H9 (cell line): ENCODE measurements at regions not wholly inside any gene's neighbourhood (a gene's known extent, or its start where the extent isn't known, plus 50 kb on each side); places are given as distances from the start of the nearest gene placed in this dataset.

ENCODE experiments used
- DNase-seq: peaks from one replicate; pipeline ENCODE4 v3.0.0-alpha.2; 2017
- H2AFZ ChIP-seq: one replicate; pipeline ENCODE4 v1.6.1; 2013; ENCODE audit warnings: mild to moderate bottlenecking, low read length, control low read depth, moderate library complexity
- H2AK5ac ChIP-seq: 2 replicates; pipeline ENCODE4 v1.6.1; 2013; ENCODE audit warnings: low read length, control low read depth, mixed read lengths; ENCODE audit not compliant: insufficient read length
- H2BK120ac ChIP-seq: one replicate; pipeline ENCODE4 v1.6.1; 2013; ENCODE audit warnings: low read depth, mild to moderate bottlenecking, low read length, control low read depth, inconsistent platforms; ENCODE audit not compliant: poor library complexity, severe bottlenecking
- H2BK12ac ChIP-seq: 2 replicates; pipeline ENCODE4 v1.6.1; 2013; ENCODE audit warnings: low read length, control low read depth, mixed read lengths, low read depth; ENCODE audit not compliant: insufficient read length
- H2BK15ac ChIP-seq: 2 replicates; pipeline ENCODE4 v1.6.1; 2013; ENCODE audit warnings: low read depth, low read length, control low read depth
- H2BK20ac ChIP-seq: one replicate; pipeline ENCODE4 v1.6.1; 2013; ENCODE audit warnings: low read depth, mild to moderate bottlenecking, low read length, control low read depth, inconsistent platforms; ENCODE audit not compliant: poor library complexity, severe bottlenecking
- H2BK5ac ChIP-seq: 2 replicates; pipeline ENCODE4 v1.6.1; 2013; ENCODE audit warnings: low read length, control low read depth, mixed read lengths; ENCODE audit not compliant: insufficient read length
- H3K14ac ChIP-seq: 2 replicates; pipeline ENCODE4 v1.6.1; 2013; ENCODE audit warnings: low read length, control low read depth; ENCODE audit not compliant: insufficient read depth
- H3K18ac ChIP-seq: 2 replicates; pipeline ENCODE4 v1.6.1; 2013; ENCODE audit warnings: low read depth, mild to moderate bottlenecking, mixed read lengths, low read length, control low read depth; ENCODE audit not compliant: insufficient read length
- H3K23ac ChIP-seq: 2 replicates; pipeline ENCODE4 v1.6.1; 2013; ENCODE audit warnings: low read length, control low read depth, mixed read lengths, low read depth; ENCODE audit not compliant: insufficient read length
- H3K23me2 ChIP-seq: 2 replicates; pipeline ENCODE4 v1.6.1; 2013; ENCODE audit warnings: low read depth, mild to moderate bottlenecking, mixed read lengths, low read length, control low read depth; ENCODE audit not compliant: insufficient read length, poor library complexity, severe bottlenecking
- H3K27ac ChIP-seq: 2 replicates; pipeline ENCODE4 v1.5.1; 2013; ENCODE audit warnings: low read length, control low read depth, mixed read lengths, low read depth; ENCODE audit not compliant: insufficient read length
- H3K27me3 ChIP-seq: 2 replicates; pipeline ENCODE4 v1.6.1; 2013; ENCODE audit warnings: low read length, control low read depth, inconsistent platforms; ENCODE audit not compliant: insufficient read depth
- H3K4ac ChIP-seq: 2 replicates; pipeline ENCODE4 v1.6.1; 2013; ENCODE audit warnings: low read depth, mild to moderate bottlenecking, control low read depth, inconsistent platforms, low read length, moderate library complexity
- H3K4me1 ChIP-seq: 2 replicates; pipeline ENCODE4 v1.6.1; 2013; ENCODE audit warnings: low read length, control low read depth, inconsistent platforms; ENCODE audit not compliant: insufficient read depth
- H3K4me2 ChIP-seq: 2 replicates; pipeline ENCODE4 v1.6.1; 2013; ENCODE audit warnings: low read length, control low read depth, mixed read lengths; ENCODE audit not compliant: insufficient read length, insufficient read depth
- H3K56ac ChIP-seq: 2 replicates; pipeline ENCODE4 v1.6.1; 2013; ENCODE audit warnings: low read depth, mild to moderate bottlenecking, mixed read lengths, low read length, control low read depth; ENCODE audit not compliant: insufficient read length
- H3K79me1 ChIP-seq: 2 replicates; pipeline ENCODE4 v1.6.1; 2013; ENCODE audit warnings: low read depth, mild to moderate bottlenecking, moderate library complexity, low read length, control low read depth, inconsistent platforms; ENCODE audit not compliant: insufficient read depth, poor library complexity, severe bottlenecking
- H3K79me2 ChIP-seq: 2 replicates; pipeline ENCODE4 v1.6.1; 2013; ENCODE audit warnings: low read length, control low read depth, inconsistent platforms; ENCODE audit not compliant: insufficient read depth
- H3K9ac ChIP-seq: 2 replicates; pipeline ENCODE4 v1.6.1; 2013; ENCODE audit warnings: low read length, control low read depth, mixed read lengths; ENCODE audit not compliant: insufficient read length; ENCODE audit errors: extremely low read depth
- H3K9me3 ChIP-seq: one replicate; pipeline ENCODE4 v1.6.1; 2013; ENCODE audit warnings: low read depth, low read length, inconsistent platforms; ENCODE audit not compliant: control insufficient read depth
- H3T11ph ChIP-seq: one replicate; pipeline ENCODE4 v1.6.1; 2013; ENCODE audit warnings: mild to moderate bottlenecking, low read length, control low read depth, inconsistent platforms
- H4K20me1 ChIP-seq: one replicate; pipeline ENCODE4 v1.6.1; 2013; ENCODE audit not compliant: control insufficient read depth, insufficient read length, insufficient read depth
- H4K5ac ChIP-seq: 2 replicates; pipeline ENCODE4 v1.6.1; 2013; ENCODE audit warnings: low read depth, mild to moderate bottlenecking, mixed read lengths, low read length, control low read depth; ENCODE audit not compliant: insufficient read length
- H4K8ac ChIP-seq: replicated peaks from 2 replicates; pipeline ENCODE4 v1.6.1; 2013; ENCODE audit warnings: low read length, control low read depth, mixed read lengths, low read depth; ENCODE audit not compliant: insufficient read length
- H4K91ac ChIP-seq: 2 replicates; pipeline ENCODE4 v1.6.1; 2013; ENCODE audit warnings: low read depth, mild to moderate bottlenecking, moderate library complexity, mixed read lengths, low read length, control low read depth; ENCODE audit not compliant: insufficient read length
- H3K27ac Mint-ChIP-seq, 3 experiments: 2 replicates in 2 of 3; 3 replicates in 1 of 3; pipeline ENCODE4 v1.8.0; 2020 to 2021; ENCODE audit warnings: mixed read lengths in 3 of 3, mild to moderate bottlenecking in 1 of 3, moderate library complexity in 1 of 3
- H3K27me3 Mint-ChIP-seq: 2 replicates; pipeline ENCODE4 v1.8.0; 2021; ENCODE audit warnings: low read depth, mild to moderate bottlenecking, moderate library complexity, mixed read lengths
- H3K36me3 Mint-ChIP-seq, 3 experiments: 2 replicates in 2 of 3; 3 replicates in 1 of 3; pipeline ENCODE4 v1.8.0; 2020 to 2021; ENCODE audit warnings: low read depth in 3 of 3, mixed read lengths in 3 of 3; ENCODE audit not compliant: insufficient read depth in 1 of 3
- H3K4me1 Mint-ChIP-seq, 2 experiments: 2 replicates each; pipeline ENCODE4 v1.8.0; 2020; ENCODE audit warnings: mixed read lengths in 2 of 2
- H3K4me3 Mint-ChIP-seq, 2 experiments: 2 replicates in 1 of 2; 3 replicates in 1 of 2; pipeline ENCODE4 v1.8.0; 2020 to 2021; ENCODE audit warnings: mild to moderate bottlenecking in 2 of 2, mixed read lengths in 2 of 2, moderate library complexity in 1 of 2
- H3K9me3 Mint-ChIP-seq, 2 experiments: 2 replicates in 1 of 2; 3 replicates in 1 of 2; pipeline ENCODE4 v1.8.0; 2020; ENCODE audit warnings: mild to moderate bottlenecking in 2 of 2, mixed read lengths in 2 of 2, moderate library complexity in 1 of 2
- WGBS: extraction: QIAGEN DNeasy Blood & Tissue Kit; methylation state at CpG from one replicate; pipeline ENCODE4 v1.1.7; 2013; ENCODE audit warnings: missing lambda C conversion rate, low lambda C conversion rate, mixed read lengths; ENCODE audit not compliant: insufficient read length; ENCODE audit errors: extremely low coverage; 5-methylcytosine and 5-hydroxymethylcytosine counted together
- TF ChIP-seq, protein P1 (sequence below): fragments of 200-600 bp; sonication (generic); conservative IDR thresholded peaks from 3 replicates; pipeline ENCODE4 v1.8.0; 2021; ENCODE audit warnings: antibody characterized with exemption, mild to moderate bottlenecking

GRCh38 chr3:6510713-6511112 lies 350.2 kb upstream of the GRM7 start:
- TF ChIP-seq, protein P1, sequence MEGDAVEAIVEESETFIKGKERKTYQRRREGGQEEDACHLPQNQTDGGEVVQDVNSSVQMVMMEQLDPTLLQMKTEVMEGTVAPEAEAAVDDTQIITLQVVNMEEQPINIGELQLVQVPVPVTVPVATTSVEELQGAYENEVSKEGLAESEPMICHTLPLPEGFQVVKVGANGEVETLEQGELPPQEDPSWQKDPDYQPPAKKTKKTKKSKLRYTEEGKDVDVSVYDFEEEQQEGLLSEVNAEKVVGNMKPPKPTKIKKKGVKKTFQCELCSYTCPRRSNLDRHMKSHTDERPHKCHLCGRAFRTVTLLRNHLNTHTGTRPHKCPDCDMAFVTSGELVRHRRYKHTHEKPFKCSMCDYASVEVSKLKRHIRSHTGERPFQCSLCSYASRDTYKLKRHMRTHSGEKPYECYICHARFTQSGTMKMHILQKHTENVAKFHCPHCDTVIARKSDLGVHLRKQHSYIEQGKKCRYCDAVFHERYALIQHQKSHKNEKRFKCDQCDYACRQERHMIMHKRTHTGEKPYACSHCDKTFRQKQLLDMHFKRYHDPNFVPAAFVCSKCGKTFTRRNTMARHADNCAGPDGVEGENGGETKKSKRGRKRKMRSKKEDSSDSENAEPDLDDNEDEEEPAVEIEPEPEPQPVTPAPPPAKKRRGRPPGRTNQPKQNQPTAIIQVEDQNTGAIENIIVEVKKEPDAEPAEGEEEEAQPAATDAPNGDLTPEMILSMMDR: no peak
- no peak overlapping the region for H2BK15ac ChIP-seq
- no peaks in the 10 kb centered on the region for H3K27me3 ChIP-seq
- no peaks in the 10 kb centered on the region for H3K23me2 ChIP-seq
- no peak overlapping the region for H2BK120ac ChIP-seq
- no peak overlapping the region for H4K8ac ChIP-seq
- H3K36me3 Mint-ChIP-seq: no peaks in the 10 kb centered on the region
- no peaks in the 10 kb centered on the region for H3K27me3 Mint-ChIP-seq
- H2AK5ac ChIP-seq: no peak overlapping the region
- no peak overlapping the region for H3K14ac ChIP-seq
- peaks cover 0 to 3% of the 10 kb centered on the region in 2 experiments; a peak in 1 of 5 replicates for H3K9me3 Mint-ChIP-seq
- H2AFZ ChIP-seq: no peak overlapping the region
- no peaks in the 10 kb centered on the region for H3K79me1 ChIP-seq
- H3K27ac ChIP-seq: no peak overlapping the region
- H3K4me1 Mint-ChIP-seq: no peaks in the 10 kb centered on the region
- no CpG with 5 or more reads among the region's 1 CpG for WGBS
- no peak overlapping the region for H2BK5ac ChIP-seq
- H3K18ac ChIP-seq: no peak overlapping the region
- no peak overlapping the region for H3T11ph ChIP-seq
- H3K4ac ChIP-seq: no peak overlapping the region
- H3K56ac ChIP-seq: no peak overlapping the region
- H3K27ac Mint-ChIP-seq: no peak overlapping the region
- H3K79me2 ChIP-seq: no peaks in the 10 kb centered on the region
- H3K4me2 ChIP-seq: no peak overlapping the region
- H4K5ac ChIP-seq: no peak overlapping the region
- H3K23ac ChIP-seq: no peak overlapping the region
- H3K4me1 ChIP-seq: no peaks in the 10 kb centered on the region
- H3K4me3 Mint-ChIP-seq: no peak overlapping the region
- no peak overlapping the region for H2BK12ac ChIP-seq
- no peak overlapping the region for H4K91ac ChIP-seq
- no peaks in the 10 kb centered on the region for H3K9me3 ChIP-seq
- no peak overlapping the region for H3K9ac ChIP-seq
- H4K20me1 ChIP-seq: no peaks in the 10 kb centered on the region
- no peak overlapping the region for H2BK20ac ChIP-seq
- DNase-seq: no peak
